Skeletal muscle cell (primary cell): ENCODE measurements at regions not wholly inside any gene's neighbourhood (a gene's known extent, or its start where the extent isn't known, plus 50 kb on each side); places are given as distances from the start of the nearest gene placed in this dataset.
"Not testable (repeated sequence)": the region's sequence is repeated elsewhere in the genome, so short reads cannot be mapped to it uniquely, and the experiment has no call there.

Source experiments
- DNase-seq: peaks from one replicate; pipeline ENCODE4 v3.0.0-alpha.2; 2010; ENCODE audit warnings: low read depth
- H3K4me3 ChIP-seq: 2 replicates; pipeline ENCODE4 v1.5.1; 2011; ENCODE audit warnings: low read depth, mild to moderate bottlenecking, control low read depth, low read length, moderate library complexity

- no peak overlapping the region for H3K4me3 ChIP-seq
- no peak for DNase-seq
These were observed 80.8 kb upstream of the METRNL start for GRCh38 chr17:82998637-82999036.

GRCh38 chr17:83000738-83001137 lies 78.7 kb upstream of the METRNL start:
- H3K4me3 ChIP-seq, result no peak overlapping the region
- DNase-seq, result no peak

GRCh38 chr17:83002118-83002805 lies 77.1 kb upstream of the METRNL start:
- DNase-seq, result no peak
- no peak overlapping the region for H3K4me3 ChIP-seq

GRCh38 chr17:83004791-83005380 lies 74.5 kb upstream of the METRNL start:
- no peak overlapping the region for H3K4me3 ChIP-seq
- DNase-seq, result no peak

- H3K4me3 ChIP-seq, result no peak overlapping the region
- DNase-seq, result no peak
These were observed 73.8 kb upstream of the METRNL start for GRCh38 chr17:83005639-83006038.

- no peak overlapping the region for H3K4me3 ChIP-seq
- DNase-seq, result no peak
These were observed 72.6 kb upstream of the METRNL start for GRCh38 chr17:83006515-83007455.

DNA sequence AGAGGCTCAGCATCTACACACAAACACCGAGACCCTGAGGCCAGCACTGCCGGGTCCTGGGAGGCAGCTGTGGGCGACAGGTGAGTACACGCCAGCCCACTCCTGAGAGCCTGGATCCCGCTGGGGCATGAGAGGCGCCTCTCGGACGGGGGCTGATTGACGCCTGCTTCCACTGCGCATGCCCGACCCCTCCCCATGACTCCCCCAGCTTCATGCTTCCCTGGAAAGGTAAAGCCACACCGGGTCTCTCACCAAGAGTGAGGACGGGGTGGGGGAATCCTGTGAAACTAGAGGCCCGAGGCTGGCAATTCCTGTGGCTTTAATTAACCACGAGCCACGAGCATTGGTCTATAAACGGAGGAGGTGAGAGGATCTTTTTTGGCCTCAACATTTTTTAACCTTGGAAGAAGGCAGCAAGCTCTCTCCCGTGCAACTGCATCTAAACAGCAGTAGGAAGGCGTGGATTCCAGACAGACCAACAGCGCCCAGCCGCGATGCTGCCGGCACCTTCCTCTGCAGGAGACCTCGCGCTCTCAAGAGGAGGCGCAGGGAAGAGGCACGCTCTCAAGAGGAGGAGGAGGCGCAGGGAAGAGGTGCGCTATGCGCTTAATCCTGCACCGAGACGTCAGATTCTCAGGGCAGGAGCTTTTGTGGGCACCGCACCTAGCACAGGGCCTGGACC lies 71.8 kb upstream of the METRNL start:
- DNase-seq, result no peak
- H3K4me3 ChIP-seq, result no peak overlapping the region

GRCh38 chr17:83008186-83008510 lies 71.3 kb upstream of the METRNL start:
- no peak for DNase-seq
- no peak overlapping the region for H3K4me3 ChIP-seq

- DNase-seq, result no peak
These were observed 70.9 kb upstream of the METRNL start for GRCh38 chr17:83008526-83008925.

DNA sequence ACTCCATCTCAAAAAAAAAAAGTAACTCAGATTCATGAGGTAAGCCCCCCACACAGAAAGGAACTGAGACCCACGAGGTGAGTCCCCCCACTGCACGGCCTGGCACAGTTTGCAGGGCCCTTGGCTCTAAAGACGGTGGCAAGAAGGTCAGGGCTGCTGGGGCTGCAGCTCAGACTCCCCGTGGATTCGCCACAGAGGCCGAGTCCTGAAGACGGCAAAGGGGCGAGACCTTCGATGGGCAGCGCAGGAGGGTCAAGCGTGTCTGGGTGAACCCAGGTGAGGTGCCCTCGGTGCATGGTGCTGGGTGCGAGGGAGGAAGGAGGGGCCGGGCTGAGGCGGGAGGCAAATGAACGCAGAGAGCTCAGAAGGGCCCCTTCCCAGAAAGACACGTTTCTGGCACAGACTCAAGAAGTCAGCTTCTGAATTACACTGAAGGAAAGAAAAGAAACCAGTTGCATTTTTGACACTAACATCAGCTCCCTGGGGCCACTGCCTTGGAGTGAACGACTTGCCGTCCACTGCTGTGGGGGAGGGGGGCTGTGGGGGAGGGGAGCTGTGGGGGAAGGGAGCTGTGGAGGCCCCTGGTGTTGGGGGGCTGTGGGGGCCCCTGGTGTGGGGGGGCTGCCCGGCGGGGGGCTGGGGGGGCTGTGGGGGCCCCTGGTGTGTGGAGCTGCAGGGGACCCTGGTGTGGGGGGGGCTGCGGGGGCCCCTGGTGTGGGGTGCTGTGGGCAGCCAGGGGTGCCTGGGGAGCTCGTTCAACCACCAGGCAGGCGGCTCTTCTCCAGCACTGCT lies 69.8 kb upstream of the METRNL start:
- no peak for DNase-seq
- H3K4me3 ChIP-seq, result no peak overlapping the region

More at GRCh38 chr17:83008526-83008925, 70.9 kb upstream of the METRNL start:
- no peak overlapping the region for H3K4me3 ChIP-seq

- no peak for DNase-seq
- H3K4me3 ChIP-seq, result no peak overlapping the region
These were observed 68.9 kb upstream of the METRNL start for GRCh38 chr17:83010206-83011200.

DNA sequence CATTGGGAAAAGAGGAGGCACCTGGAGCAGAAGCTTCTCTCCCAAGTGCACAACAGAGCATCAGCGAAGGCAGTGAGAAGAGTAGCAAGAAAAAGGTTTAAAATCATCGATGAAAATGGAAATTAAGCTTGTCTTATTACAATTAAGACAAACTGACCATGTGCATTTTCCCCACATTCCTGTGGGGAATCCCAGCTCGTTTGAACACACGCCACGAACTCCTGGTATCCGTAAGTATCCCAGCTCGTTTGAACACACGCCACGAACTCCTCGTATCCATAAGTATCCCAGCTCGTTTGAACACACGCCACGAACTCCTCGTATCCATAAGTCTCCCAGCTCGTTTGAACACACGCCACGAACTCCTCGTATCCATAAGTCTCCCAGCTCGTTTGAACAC lies 67.7 kb upstream of the METRNL start:
- DNase-seq, H3K4me3 ChIP-seq: not testable (repeated sequence)

DNA sequence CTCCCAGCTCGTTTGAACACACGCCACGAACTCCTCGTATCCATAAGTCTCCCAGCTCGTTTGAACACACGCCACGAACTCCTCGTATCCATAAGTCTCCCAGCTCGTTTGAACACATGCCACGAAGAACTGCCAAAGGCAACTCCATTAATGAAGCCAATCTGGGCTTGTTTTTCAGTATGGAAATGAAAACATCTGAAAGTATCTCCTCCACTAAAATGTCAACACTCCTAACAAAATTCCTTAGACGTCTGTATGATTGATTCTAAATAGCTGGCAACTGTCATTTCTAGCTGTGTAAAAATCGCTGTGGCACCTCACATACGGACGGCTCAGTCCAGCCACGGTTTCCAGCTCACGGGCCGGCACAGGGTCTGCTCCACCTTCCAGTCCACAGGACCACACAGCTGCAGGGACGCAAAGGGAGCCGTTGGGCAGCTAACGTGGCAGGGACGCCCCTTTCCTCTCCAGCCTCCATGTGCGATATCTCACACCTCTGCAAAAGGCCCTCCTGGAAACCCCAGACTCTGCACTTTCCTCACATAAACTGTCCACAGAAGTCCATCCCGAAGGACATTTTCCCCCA lies 67.1 kb upstream of the METRNL start:
- DNase-seq, result no peak
- no peak overlapping the region for H3K4me3 ChIP-seq

GRCh38 chr17:83012868-83013778 lies 66.3 kb upstream of the METRNL start:
- peak; percentile 69 for DNase-seq
- no peak overlapping the region for H3K4me3 ChIP-seq

DNA sequence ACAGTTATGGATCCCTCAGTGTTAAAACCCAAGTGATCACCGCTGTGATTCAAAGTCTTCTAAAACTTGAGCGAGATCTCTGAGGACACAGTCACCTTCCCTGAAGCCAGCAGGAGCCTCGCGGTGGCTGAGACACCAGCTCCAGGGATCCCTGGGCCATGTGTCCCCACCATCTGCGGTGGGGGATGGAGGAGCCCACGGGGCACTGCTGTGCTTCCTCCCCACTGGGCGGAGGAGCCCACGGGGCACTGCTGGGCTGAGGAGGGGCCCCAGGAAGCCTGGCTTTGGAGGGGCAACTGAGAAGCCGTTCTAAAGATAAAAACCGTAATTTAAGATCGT lies 65.7 kb upstream of the METRNL start:
- DNase-seq, result no peak
- H3K4me3 ChIP-seq, result no peak overlapping the region

GRCh38 chr17:83014297-83014696 lies 65.1 kb upstream of the METRNL start:
- no peak overlapping the region for H3K4me3 ChIP-seq
- DNase-seq, result no peak
